Head of caudate nucleus (tissue), 42 donors: ENCODE measurements at regions not wholly inside any gene's neighbourhood (a gene's known extent, or its start where the extent isn't known, plus 50 kb on each side); places are given as distances from the start of the nearest gene placed in this dataset.

Experiments used
- DNase-seq, 42 donors: peaks; one replicate each; pipeline versions ENCODE4 v3.0.0 to v3.0.0-alpha.2; 2020 to 2021; ENCODE audit warnings: mixed read lengths in 7 of 42
- intact Hi-C: fragments of 100-400 bp; cut with DNase I; formaldehyde crosslinking; loops from one replicate; pipeline ENCODE4 v1.15.0; 2022

- intact Hi-C loops, result no loop called here
- DNase-seq, result no peak
These were observed 93.3 kb upstream of the TNRC6C start for GRCh38 chr17:77865112-77865611.

- no peak for DNase-seq
- intact Hi-C loops, result no loop called here
These were observed 92.8 kb upstream of the TNRC6C start for GRCh38 chr17:77865716-77866115.

- no peak for DNase-seq
These were observed 91.2 kb upstream of the TNRC6C start for GRCh38 chr17:77867308-77867781.

GRCh38 chr17:77867976-77868713, 90.4 kb upstream of the TNRC6C start:
- intact Hi-C loops, result no loop called here

More at GRCh38 chr17:77867308-77867781, 91.2 kb upstream of the TNRC6C start:
- intact Hi-C loops, result no loop called here

GRCh38 chr17:77869041-77869599, 89.4 kb upstream of the TNRC6C start:
- DNase-seq, result no peak
- intact Hi-C loops, result no loop called here

More at GRCh38 chr17:77867976-77868713, 90.4 kb upstream of the TNRC6C start:
- DNase-seq, result no peak

- no peak for DNase-seq
- intact Hi-C loops, result no loop called here
These were observed 88.8 kb upstream of the TNRC6C start for GRCh38 chr17:77869665-77870132.

GRCh38 chr17:77872199-77872598, 86.3 kb upstream of the TNRC6C start:
- intact Hi-C loops, result no loop called here
- DNase-seq, result no peak

GRCh38 chr17:77872714-77873499, 85.6 kb upstream of the TNRC6C start:
- DNase-seq, result no peak
- intact Hi-C loops, result no loop called here

- DNase-seq, result no peak
- intact Hi-C loops, result no loop called here
These were observed 84.8 kb upstream of the TNRC6C start for GRCh38 chr17:77873500-77874302.

- intact Hi-C loops, result no loop called here
- no peak for DNase-seq
These were observed 84.0 kb upstream of the TNRC6C start for GRCh38 chr17:77874303-77875050.

GRCh38 chr17:77875051-77875780, 83.3 kb upstream of the TNRC6C start:
- intact Hi-C loops, result no loop called here
- no peak for DNase-seq

GRCh38 chr17:77875881-77876509, 82.5 kb upstream of the TNRC6C start:
- intact Hi-C loops, result no loop called here
- DNase-seq, result no peak

GRCh38 chr17:77877036-77877435, 81.5 kb upstream of the TNRC6C start:
- no peak for DNase-seq
- intact Hi-C loops, result no loop called here

GRCh38 chr17:77877646-77878355, 80.7 kb upstream of the TNRC6C start:
- intact Hi-C loops, result no loop called here
- no peak for DNase-seq

GRCh38 chr17:77879226-77879895, 79.1 kb upstream of the TNRC6C start:
- DNase-seq, result no peak
- intact Hi-C loops, result no loop called here

- intact Hi-C loops, result loop anchor here (5.0 kb wide), 1 partner anchor 77 kb away; the partner anchor contains the start of gene TNRC6C
- DNase-seq, result no peak
These were observed 78.6 kb upstream of the TNRC6C start for GRCh38 chr17:77879896-77880280.
